Lower leg skin (tissue), 3 donors: ENCODE measurements at regions not wholly inside any gene's neighbourhood (a gene's known extent, or its start where the extent isn't known, plus 50 kb on each side); places are given as distances from the start of the nearest gene placed in this dataset.

Experiments used
- CTCF ChIP-seq, 3 donors: fragments of 450-650 bp; IDR thresholded peaks; one replicate each; pipeline ENCODE4 v1.5.1; 2016; ENCODE audit warnings: antibody characterized with exemption in 3 of 3, mild to moderate bottlenecking in 3 of 3, moderate library complexity in 2 of 3
- POLR2A ChIP-seq, 2 donors: fragments of 450-650 bp; IDR thresholded peaks; one replicate each; pipeline ENCODE4 v1.6.1; 2016 to 2017; ENCODE audit warnings: antibody characterized with exemption in 2 of 2, mild to moderate bottlenecking in 1 of 2, moderate library complexity in 1 of 2

- TF ChIP-seq CTCF (IDR thresholded peaks at IDR 0.05) (no peak), POLR2A (IDR thresholded peaks at IDR 0.05) (no peak)
Measured at GRCh38 chr2:15776629-15776919, 163.8 kb upstream of the MYCN start.
